Activated naive CD4-positive, alpha-beta T cell treated with anti-CD3 and anti-CD28 coated beads for 36 hours (primary cell): ENCODE measurements at regions not wholly inside any gene's neighbourhood (a gene's known extent, or its start where the extent isn't known, plus 50 kb on each side); places are given as distances from the start of the nearest gene placed in this dataset.
"Not testable (repeated sequence)": the region's sequence is repeated elsewhere in the genome, so short reads cannot be mapped to it uniquely, and the experiment has no call there.

Experiments
- CTCF ChIA-PET: fragments of 350-600 bp; sonication (Branson Sonifier 250); formaldehyde crosslinking; loops from one replicate; lab custom pipeline; 2021; ENCODE audit warnings: antibody characterized with exemption; lab: Charles Lee
- DNase-seq: peaks from one replicate; pipeline ENCODE4 v3.0.0-alpha.2; 2020
- H3K27ac Mint-ChIP-seq: one replicate; pipeline ENCODE4 v1.8.0; 2021; ENCODE audit warnings: mild to moderate bottlenecking, mixed read lengths
- H3K27me3 Mint-ChIP-seq: one replicate; pipeline ENCODE4 v1.8.0; 2021; ENCODE audit warnings: low read depth, mixed read lengths
- H3K36me3 Mint-ChIP-seq: one replicate; pipeline ENCODE4 v1.8.0; 2021; ENCODE audit warnings: low read depth, mixed read lengths
- H3K4me1 Mint-ChIP-seq: one replicate; pipeline ENCODE4 v1.8.0; 2021; ENCODE audit warnings: low read depth, mixed read lengths
- H3K4me3 Mint-ChIP-seq: one replicate; pipeline ENCODE4 v1.8.0; 2021; ENCODE audit warnings: mild to moderate bottlenecking, moderate library complexity, mixed read lengths
- H3K9me3 Mint-ChIP-seq: one replicate; pipeline ENCODE4 v1.8.0; 2021; ENCODE audit warnings: mixed read lengths
- intact Hi-C: fragments of 100-400 bp; cut with micrococcal nuclease; formaldehyde crosslinking; loops from one replicate; pipeline ENCODE4 v1.15.1; 2023

DNA sequence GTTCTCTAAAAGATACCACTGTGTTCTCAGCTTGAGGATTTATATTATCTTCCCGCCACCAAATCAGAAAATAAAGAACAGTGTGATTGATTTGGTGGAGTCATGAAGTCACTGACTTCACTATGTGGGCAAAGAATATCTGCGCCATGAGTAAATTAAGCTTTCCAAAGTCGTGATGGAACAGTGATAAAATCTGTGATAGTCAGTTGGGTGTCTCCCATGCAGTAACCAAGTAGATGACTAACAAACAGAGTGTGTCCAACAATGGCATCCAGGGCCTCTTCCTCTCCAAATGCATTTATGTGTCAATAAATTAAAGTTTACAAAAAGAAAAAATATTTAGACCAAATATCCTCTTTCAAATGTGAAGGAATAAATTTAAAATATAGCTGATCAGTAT lies 87.0 kb upstream of the DST start:
- DNase-seq = no peak
- H3K27me3 Mint-ChIP-seq = no peaks in the 10 kb centered on the region
- no peaks in the 10 kb centered on the region for H3K4me1 Mint-ChIP-seq
- no peak overlapping the region for H3K27ac Mint-ChIP-seq
- CTCF ChIA-PET = interaction anchor here (0.6 to 1.2 kb wide), 4 partner anchors 15 to 260 kb away, joined by 3 to 4 read pairs (median 4); no protein-coding TSS in a partner anchor
- no peaks in the 10 kb centered on the region for H3K9me3 Mint-ChIP-seq
- H3K4me3 Mint-ChIP-seq = no peak overlapping the region
- H3K36me3 Mint-ChIP-seq = no peaks in the 10 kb centered on the region
- intact Hi-C loops = no loop called here

- H3K27ac Mint-ChIP-seq, H3K27me3 Mint-ChIP-seq, H3K4me3 Mint-ChIP-seq, DNase-seq, H3K9me3 Mint-ChIP-seq, intact Hi-C loops, H3K36me3 Mint-ChIP-seq, H3K4me1 Mint-ChIP-seq: not testable (repeated sequence)
- CTCF ChIA-PET = interaction anchor here (0.6 to 1.2 kb wide), 3 partner anchors 16 to 261 kb away, joined by 3 to 4 read pairs (median 4); no protein-coding TSS in a partner anchor
Observed at GRCh38 chr6:56729166-56729565, 86.5 kb upstream of the DST start.

- H3K27ac Mint-ChIP-seq = no peak overlapping the region
- intact Hi-C loops = no loop called here
- H3K4me3 Mint-ChIP-seq = no peak overlapping the region
- no peaks in the 10 kb centered on the region for H3K27me3 Mint-ChIP-seq
- no peaks in the 10 kb centered on the region for H3K36me3 Mint-ChIP-seq
- H3K9me3 Mint-ChIP-seq = no peaks in the 10 kb centered on the region
- DNase-seq = no peak
- CTCF ChIA-PET = interaction anchor here (1.6 kb wide), 1 partner anchor 124 kb away, joined by 4 read pairs; no protein-coding TSS in a partner anchor
- H3K4me1 Mint-ChIP-seq = no peaks in the 10 kb centered on the region
Observed at GRCh38 chr6:56727097-56727850, 84.6 kb upstream of the DST start.

DNA sequence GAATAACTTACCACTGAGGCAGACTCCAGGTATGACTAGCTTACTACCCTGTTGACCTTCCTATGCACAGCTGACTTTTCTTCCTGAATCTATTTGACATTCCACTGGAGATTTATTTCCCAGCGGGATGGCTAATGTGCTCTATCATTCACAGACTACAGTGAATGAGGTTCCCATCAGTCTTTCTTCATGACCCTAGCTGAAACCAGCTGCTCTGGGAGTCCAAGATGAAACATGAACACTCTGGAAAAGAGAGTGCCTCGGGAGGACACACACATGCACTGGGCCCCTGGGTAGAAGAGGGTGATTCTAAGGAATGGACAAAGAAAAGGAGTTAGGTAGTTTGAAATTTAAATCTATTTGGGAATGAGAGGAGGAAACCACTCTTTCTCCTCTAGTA lies 82.6 kb upstream of the DST start:
- no peaks in the 10 kb centered on the region for H3K36me3 Mint-ChIP-seq
- no peak overlapping the region for H3K4me3 Mint-ChIP-seq
- H3K9me3 Mint-ChIP-seq = no peaks in the 10 kb centered on the region
- H3K27ac Mint-ChIP-seq = no peak overlapping the region
- intact Hi-C loops = no loop called here
- DNase-seq = no peak
- no peaks in the 10 kb centered on the region for H3K27me3 Mint-ChIP-seq
- CTCF ChIA-PET = interaction anchor here (1.0 to 1.6 kb wide), 3 partner anchors 16 to 126 kb away, joined by 3 to 6 read pairs (median 4); no protein-coding TSS in a partner anchor
- no peaks in the 10 kb centered on the region for H3K4me1 Mint-ChIP-seq

GRCh38 chr6:56724455-56724854 lies 81.8 kb upstream of the DST start:
- Mint-ChIP-seq H3K27ac (no peak overlapping the region), H3K27me3 (peaks cover 3% of the 10 kb centered on the region), H3K4me3 (no peak overlapping the region), H3K4me1 (no peaks in the 10 kb centered on the region), H3K9me3 (peaks cover 3% of the 10 kb centered on the region), H3K36me3 (no peaks in the 10 kb centered on the region)
- intact Hi-C loops = no loop called here
- CTCF ChIA-PET = interaction anchor here (0.5 to 1.2 kb wide), 3 partner anchors 15 to 27 kb away, joined by 3 to 6 read pairs (median 3); no protein-coding TSS in a partner anchor
- no peak for DNase-seq

GRCh38 chr6:56720882-56721281 lies 78.2 kb upstream of the DST start:
- intact Hi-C loops = no loop called here
- no peak for DNase-seq
- Mint-ChIP-seq H3K9me3 (peaks cover 4% of the 10 kb centered on the region), H3K4me3 (no peak overlapping the region), H3K36me3 (no peaks in the 10 kb centered on the region), H3K4me1 (no peaks in the 10 kb centered on the region), H3K27ac (no peak overlapping the region), H3K27me3 (peaks cover 10% of the 10 kb centered on the region)
- CTCF ChIA-PET = no interaction called here

GRCh38 chr6:56720202-56720601 lies 77.5 kb upstream of the DST start:
- CTCF ChIA-PET, H3K27ac Mint-ChIP-seq, H3K4me3 Mint-ChIP-seq, H3K4me1 Mint-ChIP-seq, DNase-seq, H3K9me3 Mint-ChIP-seq, H3K36me3 Mint-ChIP-seq, intact Hi-C loops: not testable (repeated sequence)
- peaks cover 10% of the 10 kb centered on the region for H3K27me3 Mint-ChIP-seq

GRCh38 chr6:56719315-56720058 lies 76.8 kb upstream of the DST start:
- H3K4me1 Mint-ChIP-seq, H3K9me3 Mint-ChIP-seq, H3K27ac Mint-ChIP-seq, H3K36me3 Mint-ChIP-seq, DNase-seq, H3K4me3 Mint-ChIP-seq: not testable (repeated sequence)
- CTCF ChIA-PET = interaction anchor here (1.9 kb wide), 1 partner anchor 9 kb away, joined by 5 read pairs; no protein-coding TSS in a partner anchor
- intact Hi-C loops = loop anchor here (10.0 kb wide), 1 partner anchor 305 kb away; no protein-coding TSS in a partner anchor
- H3K27me3 Mint-ChIP-seq = peaks cover 10% of the 10 kb centered on the region

- no peak overlapping the region for H3K27ac Mint-ChIP-seq
- intact Hi-C loops = loop anchor here (10.0 kb wide), 1 partner anchor 307 kb away; no protein-coding TSS in a partner anchor
- peaks cover 10% of the 10 kb centered on the region for H3K27me3 Mint-ChIP-seq
- no peaks in the 10 kb centered on the region for H3K36me3 Mint-ChIP-seq
- H3K4me1 Mint-ChIP-seq = no peaks in the 10 kb centered on the region
- H3K9me3 Mint-ChIP-seq = peaks cover 4% of the 10 kb centered on the region
- CTCF ChIA-PET = interaction anchor here (1.9 kb wide), 1 partner anchor 8 kb away, joined by 5 read pairs; no protein-coding TSS in a partner anchor
- DNase-seq = no peak
- H3K4me3 Mint-ChIP-seq = no peak overlapping the region
Observed at GRCh38 chr6:56718236-56718635, 75.5 kb upstream of the DST start.

DNA sequence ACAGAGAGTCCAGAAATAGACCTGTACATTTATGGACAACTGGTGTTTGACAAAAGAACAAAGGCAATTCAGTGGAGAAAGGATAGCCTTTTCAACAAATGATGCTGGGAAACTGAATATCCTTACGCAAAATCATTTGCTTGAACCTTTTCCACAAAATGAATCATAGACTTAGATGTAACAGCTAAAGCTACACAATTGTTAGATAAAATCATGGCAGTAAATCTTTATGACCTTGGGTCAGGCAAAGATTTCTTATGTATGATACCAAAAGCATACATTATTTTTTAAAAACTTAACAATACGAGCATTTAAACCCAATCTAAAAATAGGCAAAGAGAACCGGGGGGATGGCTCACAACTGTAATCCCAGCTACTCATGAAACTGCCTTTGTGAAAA lies 73.5 kb upstream of the DST start:
- peaks cover 4% of the 10 kb centered on the region for H3K9me3 Mint-ChIP-seq
- CTCF ChIA-PET = interaction anchor here (1.0 to 1.2 kb wide), 2 partner anchors 127 to 187 kb away, joined by 3 read pairs; no protein-coding TSS in a partner anchor
- no peak for DNase-seq
- no peaks in the 10 kb centered on the region for H3K4me1 Mint-ChIP-seq
- no peaks in the 10 kb centered on the region for H3K36me3 Mint-ChIP-seq
- no peak overlapping the region for H3K27ac Mint-ChIP-seq
- intact Hi-C loops = loop anchor here (10.0 kb wide), 1 partner anchor 309 kb away; no protein-coding TSS in a partner anchor
- no peak overlapping the region for H3K4me3 Mint-ChIP-seq
- H3K27me3 Mint-ChIP-seq = peaks cover 13% of the 10 kb centered on the region

DNA sequence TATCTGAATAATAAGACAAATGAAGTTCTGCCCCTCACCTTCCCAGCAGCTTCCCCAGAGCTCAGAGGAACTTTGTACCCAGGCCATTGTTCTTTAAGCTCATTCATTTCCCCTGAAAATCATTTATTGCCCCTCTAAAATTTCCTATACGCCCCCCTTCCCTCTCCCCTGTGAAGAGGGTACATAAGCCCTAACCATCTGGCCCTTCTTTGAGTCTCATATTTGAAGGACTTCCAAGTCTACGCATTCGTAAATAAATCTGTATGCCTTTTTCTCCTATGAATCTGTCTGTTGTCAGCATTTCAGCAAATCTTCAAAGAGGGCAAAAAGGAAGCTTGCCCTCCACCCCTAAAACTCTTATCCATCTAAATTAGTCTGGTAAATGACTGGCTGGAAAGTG lies 73.1 kb upstream of the DST start:
- Mint-ChIP-seq H3K4me1 (no peaks in the 10 kb centered on the region), H3K27me3 (peaks cover 13% of the 10 kb centered on the region), H3K36me3 (no peaks in the 10 kb centered on the region), H3K9me3 (peaks cover 4% of the 10 kb centered on the region), H3K27ac (no peak overlapping the region), H3K4me3 (no peak overlapping the region)
- CTCF ChIA-PET = interaction anchor here (1.0 to 1.2 kb wide), 2 partner anchors 128 to 187 kb away, joined by 3 read pairs; no protein-coding TSS in a partner anchor
- intact Hi-C loops = loop anchor here (10.0 kb wide), 1 partner anchor 309 kb away; no protein-coding TSS in a partner anchor
- DNase-seq = no peak

- Mint-ChIP-seq H3K27ac (no peak overlapping the region), H3K4me1 (no peaks in the 10 kb centered on the region), H3K27me3 (peaks cover 13% of the 10 kb centered on the region), H3K36me3 (no peaks in the 10 kb centered on the region), H3K4me3 (no peak overlapping the region), H3K9me3 (peaks cover 4% of the 10 kb centered on the region)
- CTCF ChIA-PET = no interaction called here
- DNase-seq = no peak
- intact Hi-C loops = loop anchor here (10.0 kb wide), 1 partner anchor 310 kb away; no protein-coding TSS in a partner anchor
Observed at GRCh38 chr6:56714982-56715456, 72.3 kb upstream of the DST start.
